Stomach (tissue), 4 donors: ENCODE measurements at regions not wholly inside any gene's neighbourhood (a gene's known extent, or its start where the extent isn't known, plus 50 kb on each side); places are given as distances from the start of the nearest gene placed in this dataset.

ENCODE experiments used
- CTCF ChIP-seq, 7 experiments: fragments of 450-650 bp in 4 of 7; fragments of 200-600 bp in 3 of 7; sonication (generic) in 3 of 7; IDR thresholded peaks; one replicate each; pipeline ENCODE4 v1.5.1; 2016 to 2019; ENCODE audit warnings: antibody characterized with exemption in 7 of 7, control low read depth in 2 of 7, mild to moderate bottlenecking in 1 of 7
- EP300 ChIP-seq: sonication (generic); formaldehyde crosslinking; IDR thresholded peaks from one replicate; pipeline ENCODE4 v1.6.1; 2017; ENCODE audit warnings: antibody characterized with exemption
- POLR2A ChIP-seq, 4 donors: fragments of 450-650 bp; IDR thresholded peaks; one replicate each; pipeline ENCODE4 v1.6.1; 2016; ENCODE audit warnings: antibody characterized with exemption in 4 of 4, control low read depth in 2 of 4, mild to moderate bottlenecking in 1 of 4, moderate library complexity in 1 of 4

GRCh38 chr1:224866940-224867339 lies 62.5 kb upstream of the DNAH14 start:
- TF ChIP-seq EP300: no peak
- no peak for TF ChIP-seq CTCF (IDR thresholded peaks at IDR 0.05)
- TF ChIP-seq POLR2A (IDR thresholded peaks at IDR 0.05): no peak
